Choroid plexus epithelial cell (primary cell): ENCODE measurements at regions not wholly inside any gene's neighbourhood (a gene's known extent, or its start where the extent isn't known, plus 50 kb on each side); places are given as distances from the start of the nearest gene placed in this dataset.

Source experiments
- DNase-seq: peaks from one replicate; pipeline ENCODE4 v3.0.0-alpha.2; 2010; ENCODE audit warnings: low read depth
- H3K4me3 ChIP-seq: 2 replicates; pipeline ENCODE4 v1.5.1; 2011; ENCODE audit warnings: low read depth, mild to moderate bottlenecking, control low read depth, low read length, moderate library complexity
- TF ChIP-seq, protein P1 (sequence below): conservative IDR thresholded peaks from 2 replicates; pipeline ENCODE4 v1.5.1; 2011; ENCODE audit warnings: low read depth, mild to moderate bottlenecking, control low read depth, inconsistent platforms, low read length, moderate library complexity

DNA sequence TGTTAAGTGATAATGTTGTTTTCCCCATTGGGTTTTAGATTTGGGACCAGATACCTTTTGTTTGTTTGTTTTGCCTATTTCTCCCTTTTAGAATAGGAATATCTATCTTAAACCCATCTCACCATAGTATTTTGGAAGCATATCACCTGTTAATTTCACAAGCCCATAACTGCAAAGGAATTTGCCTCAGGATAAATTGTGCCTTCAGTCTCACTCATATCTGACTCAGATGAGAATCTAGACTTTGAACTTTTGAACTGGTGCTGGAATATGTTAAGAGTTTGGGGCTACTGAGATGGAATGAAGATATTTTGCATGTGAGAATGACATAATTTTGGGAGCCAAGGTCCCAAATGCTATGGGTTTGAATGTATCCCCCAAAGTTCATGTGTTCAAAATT is 607.4 kb downstream of the HACE1 start:
- TF ChIP-seq, protein P1, sequence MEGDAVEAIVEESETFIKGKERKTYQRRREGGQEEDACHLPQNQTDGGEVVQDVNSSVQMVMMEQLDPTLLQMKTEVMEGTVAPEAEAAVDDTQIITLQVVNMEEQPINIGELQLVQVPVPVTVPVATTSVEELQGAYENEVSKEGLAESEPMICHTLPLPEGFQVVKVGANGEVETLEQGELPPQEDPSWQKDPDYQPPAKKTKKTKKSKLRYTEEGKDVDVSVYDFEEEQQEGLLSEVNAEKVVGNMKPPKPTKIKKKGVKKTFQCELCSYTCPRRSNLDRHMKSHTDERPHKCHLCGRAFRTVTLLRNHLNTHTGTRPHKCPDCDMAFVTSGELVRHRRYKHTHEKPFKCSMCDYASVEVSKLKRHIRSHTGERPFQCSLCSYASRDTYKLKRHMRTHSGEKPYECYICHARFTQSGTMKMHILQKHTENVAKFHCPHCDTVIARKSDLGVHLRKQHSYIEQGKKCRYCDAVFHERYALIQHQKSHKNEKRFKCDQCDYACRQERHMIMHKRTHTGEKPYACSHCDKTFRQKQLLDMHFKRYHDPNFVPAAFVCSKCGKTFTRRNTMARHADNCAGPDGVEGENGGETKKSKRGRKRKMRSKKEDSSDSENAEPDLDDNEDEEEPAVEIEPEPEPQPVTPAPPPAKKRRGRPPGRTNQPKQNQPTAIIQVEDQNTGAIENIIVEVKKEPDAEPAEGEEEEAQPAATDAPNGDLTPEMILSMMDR, result no peak
- H3K4me3 ChIP-seq, result no peak overlapping the region
- no peak for DNase-seq

DNA sequence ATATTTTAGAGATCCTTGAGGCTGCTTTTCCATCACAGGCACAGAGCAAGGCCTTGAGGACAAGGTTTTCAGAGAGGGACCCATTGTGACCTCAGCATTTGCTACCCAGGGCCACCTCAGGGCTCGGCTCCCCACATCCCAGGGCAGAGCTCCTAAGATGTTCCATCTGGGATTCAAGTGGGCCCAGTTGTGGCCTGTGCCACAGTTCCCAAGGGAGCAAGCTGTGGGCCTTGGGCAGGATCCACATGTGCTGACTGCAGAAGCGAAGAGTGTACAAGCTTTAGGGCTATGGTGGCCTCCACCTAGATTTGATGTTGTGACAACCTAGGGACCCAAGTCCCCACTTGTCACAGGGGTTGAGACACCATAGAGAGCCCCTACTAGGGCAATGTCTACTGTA is 608.1 kb downstream of the HACE1 start:
- no peak for DNase-seq
- no peak overlapping the region for H3K4me3 ChIP-seq
- TF ChIP-seq, protein P1, result no peak

DNA sequence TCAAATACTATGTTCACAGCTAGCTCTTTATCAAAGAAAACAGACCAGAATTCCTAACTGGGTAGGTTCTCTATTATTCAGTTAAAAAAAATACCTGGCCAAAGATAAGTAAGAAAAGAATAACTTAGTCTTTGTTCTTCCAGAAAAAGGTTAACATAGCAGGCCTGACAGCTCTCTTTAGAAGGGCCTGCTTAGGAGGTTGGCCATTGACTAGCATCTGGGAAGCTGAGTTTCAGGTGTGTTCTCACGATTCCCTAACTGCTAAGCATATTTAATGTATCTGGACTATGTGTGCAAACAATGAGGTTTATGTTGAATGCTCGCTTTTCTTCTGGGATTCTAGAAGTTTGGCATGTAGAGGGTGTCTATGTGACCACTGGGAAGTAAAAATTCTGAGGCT is 618.9 kb downstream of the HACE1 start:
- TF ChIP-seq, protein P1, result no peak
- no peak overlapping the region for H3K4me3 ChIP-seq
- no peak for DNase-seq

DNA sequence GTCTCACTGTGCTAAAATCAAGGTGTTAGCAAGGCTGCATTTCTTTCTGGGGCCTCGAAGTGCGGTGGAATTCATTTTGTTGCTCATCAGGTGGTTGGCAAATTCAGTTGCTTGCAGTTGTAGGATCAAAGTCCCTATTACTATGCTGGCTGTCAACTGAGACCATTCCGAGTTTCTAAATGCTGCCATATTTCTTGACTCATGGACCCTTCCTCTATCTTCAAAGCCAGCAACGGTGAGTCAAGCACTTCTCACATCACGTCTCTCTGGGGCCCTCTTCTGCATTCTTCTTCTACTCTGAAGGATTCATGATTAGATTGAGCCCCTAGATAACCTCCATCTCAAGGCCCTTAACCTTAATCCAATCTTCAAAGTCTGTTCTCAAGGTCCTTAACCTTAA is 619.7 kb downstream of the HACE1 start:
- TF ChIP-seq, protein P1, result no peak
- no peak for DNase-seq

DNA sequence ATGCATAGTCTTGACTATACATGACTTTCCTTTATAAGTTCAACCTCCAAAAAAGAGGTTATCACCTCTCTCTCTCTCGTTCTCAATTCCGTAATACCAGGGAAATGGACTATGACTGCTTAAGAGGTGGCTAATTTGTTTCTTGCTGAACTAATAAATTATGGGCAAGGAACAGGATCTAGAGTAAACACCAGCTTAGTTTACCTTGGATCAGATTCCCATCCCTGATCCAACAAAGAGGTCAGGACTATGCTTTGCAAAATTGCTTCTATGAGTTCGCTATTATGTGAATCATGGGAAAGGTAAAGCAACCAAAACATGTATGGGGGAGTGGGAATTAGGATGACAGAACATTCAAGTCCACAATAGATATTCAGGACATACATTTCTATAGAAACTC is 630.7 kb downstream of the HACE1 start:
- TF ChIP-seq, protein P1, result no peak
- H3K4me3 ChIP-seq, result no peak overlapping the region
- no peak for DNase-seq

More for the DNA sequence above, 619.7 kb downstream of the HACE1 start:
- no peak overlapping the region for H3K4me3 ChIP-seq

DNA sequence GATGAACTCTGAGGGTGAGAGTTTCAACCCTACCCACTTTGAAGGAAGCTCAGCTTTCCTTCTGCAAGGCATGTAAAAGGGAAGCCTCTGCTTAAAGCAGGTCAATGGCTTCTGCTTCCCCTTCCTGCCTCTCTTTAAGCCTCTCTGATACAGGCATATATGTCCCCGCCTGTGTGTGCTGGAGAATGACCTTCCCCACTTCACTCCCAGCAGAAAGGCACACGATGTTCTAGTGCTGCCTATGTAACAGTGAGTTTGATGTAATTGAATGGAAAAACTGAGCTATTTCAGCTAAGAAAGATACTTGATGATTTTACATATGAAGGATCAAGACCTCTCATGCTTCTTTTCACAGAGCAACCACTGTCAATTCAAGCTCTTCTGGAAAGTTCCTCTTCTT is 632.2 kb downstream of the HACE1 start:
- peak; percentile 9 for DNase-seq
- no peak overlapping the region for H3K4me3 ChIP-seq
- TF ChIP-seq, protein P1, result no peak

DNA sequence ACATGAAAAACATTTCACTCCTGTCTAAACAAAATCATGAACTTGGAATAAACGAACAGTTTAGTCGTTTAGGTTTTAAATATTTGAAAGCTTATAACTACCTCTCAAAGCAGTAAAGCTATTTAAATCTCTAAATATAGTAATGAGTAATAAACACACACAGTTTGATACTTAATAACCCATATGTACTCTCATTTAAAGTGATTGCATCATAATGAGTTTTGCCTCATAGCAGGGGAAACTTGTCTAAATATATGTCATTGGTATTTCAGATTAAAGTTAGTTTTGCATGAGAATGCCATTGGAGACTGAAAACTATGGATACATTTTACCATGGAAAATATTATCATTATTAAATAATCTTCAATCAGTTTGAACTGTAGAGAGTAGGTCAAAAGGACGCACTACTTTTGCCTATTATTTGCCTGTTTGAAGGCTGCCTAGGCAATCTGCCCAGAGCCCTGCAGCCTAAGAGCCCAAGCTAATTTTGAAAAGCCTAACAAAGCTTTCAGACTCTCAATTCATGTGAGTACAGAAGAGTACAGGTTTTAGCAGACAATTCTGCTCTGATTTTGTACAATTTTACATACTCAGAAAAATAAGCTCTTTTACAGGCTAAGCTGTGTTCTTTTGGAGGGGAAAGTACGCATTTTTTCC is 632.8 kb downstream of the HACE1 start:
- DNase-seq, result no peak
- TF ChIP-seq, protein P1, result no peak

More for the DNA sequence above, 632.8 kb downstream of the HACE1 start:
- H3K4me3 ChIP-seq, result no peak overlapping the region
